HL-60 (cell line): ENCODE measurements at regions not wholly inside any gene's neighbourhood (a gene's known extent, or its start where the extent isn't known, plus 50 kb on each side); places are given as distances from the start of the nearest gene placed in this dataset.

Experiments
- DNase-seq, 2 experiments: peaks; one replicate each; pipeline ENCODE4 v3.0.0-alpha.2; 2010 to 2020; ENCODE audit warnings: low read depth in 1 of 2, low spot score in 1 of 2
- H3K27ac ChIP-seq: fragments of 250-450 bp; sonication (Bioruptor Pico); replicated peaks from 2 replicates; pipeline ENCODE4 v1.5.1; 2020; ENCODE audit warnings: mild to moderate bottlenecking, moderate library complexity
- H3K27me3 ChIP-seq: fragments of 250-450 bp; sonication (Bioruptor Pico); 2 replicates; pipeline ENCODE4 v1.5.1; 2021; ENCODE audit warnings: mild to moderate bottlenecking, moderate library complexity; ENCODE audit not compliant: insufficient read depth, poor library complexity, severe bottlenecking
- H3K4me3 ChIP-seq: replicated peaks from 2 replicates; pipeline ENCODE4 v1.5.1; 2011; ENCODE audit warnings: mild to moderate bottlenecking, control low read depth, low read length; ENCODE audit not compliant: insufficient read depth
- GABPA ChIP-seq: IDR thresholded peaks from 2 replicates; pipeline ENCODE4 v1.6.1; 2012; ENCODE audit warnings: low read depth
- POLR2AphosphoS5 ChIP-seq: IDR thresholded peaks from 2 replicates; pipeline ENCODE4 v1.6.1; 2012; ENCODE audit warnings: low read depth
- SPI1 ChIP-seq: IDR thresholded peaks from 2 replicates; pipeline ENCODE4 v1.6.1; 2012; ENCODE audit warnings: low read depth, mild to moderate bottlenecking, borderline replicate concordance
- TF ChIP-seq, protein P1 (sequence below): IDR thresholded peaks from one replicate; pipeline ENCODE4 v1.5.1; 2011; ENCODE audit warnings: low read length, control low read depth, inconsistent platforms; ENCODE audit not compliant: insufficient read depth
- TF ChIP-seq, protein P2 (sequence below): IDR thresholded peaks from 2 replicates; pipeline ENCODE4 v1.6.1; 2012; ENCODE audit warnings: low read depth; ENCODE audit not compliant: insufficient replicate concordance

DNA sequence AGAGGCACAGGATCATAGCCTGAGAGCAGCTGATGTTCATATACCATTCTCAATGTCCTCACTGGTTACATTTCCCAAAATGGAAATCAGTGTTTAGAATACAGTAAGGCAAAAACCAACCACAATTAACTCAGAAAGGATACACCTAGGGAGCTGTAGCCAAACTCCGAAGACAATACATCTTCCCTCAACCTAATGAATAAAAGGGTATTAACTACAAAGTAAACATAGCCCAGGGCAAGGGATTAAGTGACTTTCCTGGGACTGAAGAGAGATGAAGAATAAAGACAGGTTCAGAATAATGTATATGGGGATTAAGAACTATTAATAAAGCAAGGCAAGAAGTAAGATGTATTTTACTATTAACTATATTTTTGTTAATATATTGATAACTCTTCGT is 79.5 kb downstream of the RPS29 start:
- H3K4me3 ChIP-seq = no peak overlapping the region
- TF ChIP-seq GABPA (no peak), SPI1 (no peak), POLR2AphosphoS5 (no peak)
- TF ChIP-seq, protein P1, sequence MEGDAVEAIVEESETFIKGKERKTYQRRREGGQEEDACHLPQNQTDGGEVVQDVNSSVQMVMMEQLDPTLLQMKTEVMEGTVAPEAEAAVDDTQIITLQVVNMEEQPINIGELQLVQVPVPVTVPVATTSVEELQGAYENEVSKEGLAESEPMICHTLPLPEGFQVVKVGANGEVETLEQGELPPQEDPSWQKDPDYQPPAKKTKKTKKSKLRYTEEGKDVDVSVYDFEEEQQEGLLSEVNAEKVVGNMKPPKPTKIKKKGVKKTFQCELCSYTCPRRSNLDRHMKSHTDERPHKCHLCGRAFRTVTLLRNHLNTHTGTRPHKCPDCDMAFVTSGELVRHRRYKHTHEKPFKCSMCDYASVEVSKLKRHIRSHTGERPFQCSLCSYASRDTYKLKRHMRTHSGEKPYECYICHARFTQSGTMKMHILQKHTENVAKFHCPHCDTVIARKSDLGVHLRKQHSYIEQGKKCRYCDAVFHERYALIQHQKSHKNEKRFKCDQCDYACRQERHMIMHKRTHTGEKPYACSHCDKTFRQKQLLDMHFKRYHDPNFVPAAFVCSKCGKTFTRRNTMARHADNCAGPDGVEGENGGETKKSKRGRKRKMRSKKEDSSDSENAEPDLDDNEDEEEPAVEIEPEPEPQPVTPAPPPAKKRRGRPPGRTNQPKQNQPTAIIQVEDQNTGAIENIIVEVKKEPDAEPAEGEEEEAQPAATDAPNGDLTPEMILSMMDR = no peak
- TF ChIP-seq, protein P2, sequence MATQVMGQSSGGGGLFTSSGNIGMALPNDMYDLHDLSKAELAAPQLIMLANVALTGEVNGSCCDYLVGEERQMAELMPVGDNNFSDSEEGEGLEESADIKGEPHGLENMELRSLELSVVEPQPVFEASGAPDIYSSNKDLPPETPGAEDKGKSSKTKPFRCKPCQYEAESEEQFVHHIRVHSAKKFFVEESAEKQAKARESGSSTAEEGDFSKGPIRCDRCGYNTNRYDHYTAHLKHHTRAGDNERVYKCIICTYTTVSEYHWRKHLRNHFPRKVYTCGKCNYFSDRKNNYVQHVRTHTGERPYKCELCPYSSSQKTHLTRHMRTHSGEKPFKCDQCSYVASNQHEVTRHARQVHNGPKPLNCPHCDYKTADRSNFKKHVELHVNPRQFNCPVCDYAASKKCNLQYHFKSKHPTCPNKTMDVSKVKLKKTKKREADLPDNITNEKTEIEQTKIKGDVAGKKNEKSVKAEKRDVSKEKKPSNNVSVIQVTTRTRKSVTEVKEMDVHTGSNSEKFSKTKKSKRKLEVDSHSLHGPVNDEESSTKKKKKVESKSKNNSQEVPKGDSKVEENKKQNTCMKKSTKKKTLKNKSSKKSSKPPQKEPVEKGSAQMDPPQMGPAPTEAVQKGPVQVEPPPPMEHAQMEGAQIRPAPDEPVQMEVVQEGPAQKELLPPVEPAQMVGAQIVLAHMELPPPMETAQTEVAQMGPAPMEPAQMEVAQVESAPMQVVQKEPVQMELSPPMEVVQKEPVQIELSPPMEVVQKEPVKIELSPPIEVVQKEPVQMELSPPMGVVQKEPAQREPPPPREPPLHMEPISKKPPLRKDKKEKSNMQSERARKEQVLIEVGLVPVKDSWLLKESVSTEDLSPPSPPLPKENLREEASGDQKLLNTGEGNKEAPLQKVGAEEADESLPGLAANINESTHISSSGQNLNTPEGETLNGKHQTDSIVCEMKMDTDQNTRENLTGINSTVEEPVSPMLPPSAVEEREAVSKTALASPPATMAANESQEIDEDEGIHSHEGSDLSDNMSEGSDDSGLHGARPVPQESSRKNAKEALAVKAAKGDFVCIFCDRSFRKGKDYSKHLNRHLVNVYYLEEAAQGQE = no peak
- no peak overlapping the region for H3K27ac ChIP-seq
- H3K27me3 ChIP-seq = no peaks in the 10 kb centered on the region
- no peak for DNase-seq

DNA sequence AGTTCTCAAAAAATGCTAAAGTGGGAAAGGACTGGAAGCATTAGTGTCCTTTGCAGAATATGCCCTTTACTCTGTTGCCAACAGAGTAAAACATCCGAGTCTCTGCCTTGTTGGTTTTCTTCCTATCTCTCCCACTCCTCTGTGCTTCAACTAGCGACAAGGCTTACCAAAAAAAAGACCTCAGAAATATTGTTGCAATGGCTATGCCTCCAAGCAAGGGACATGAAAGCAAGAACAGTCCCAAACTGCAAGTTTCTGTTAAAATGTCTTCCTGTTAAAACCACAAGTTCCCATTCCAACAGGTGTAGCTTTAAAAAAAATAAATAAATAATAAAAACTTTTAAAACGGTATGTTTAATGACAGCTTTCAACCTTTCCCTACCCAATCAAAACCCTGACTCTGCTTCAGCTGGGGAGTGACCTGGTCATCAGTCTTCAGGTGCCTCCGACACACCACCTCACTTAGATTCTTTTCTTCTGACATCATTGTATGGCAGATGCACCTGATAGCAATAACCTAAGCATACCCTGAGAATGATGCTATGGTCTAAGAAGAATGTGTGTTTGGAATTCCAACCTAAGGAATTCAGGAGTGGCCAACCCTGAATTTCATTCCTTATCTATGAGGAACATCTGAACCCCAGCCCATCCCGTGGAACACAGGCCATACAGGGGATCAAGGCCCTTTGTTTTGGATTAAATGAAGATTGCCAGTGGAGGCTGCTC is 81.0 kb downstream of the RPS29 start:
- no peak for TF ChIP-seq POLR2AphosphoS5
- TF ChIP-seq SPI1 = no peak
- TF ChIP-seq GABPA = no peak
- TF ChIP-seq, protein P2 = no peak
- TF ChIP-seq, protein P1 = no peak
- peak in 1 of 2 experiments; percentile 7 for DNase-seq
- Histone ChIP-seq H3K27me3 (no peaks in the 10 kb centered on the region), H3K27ac (no peak overlapping the region), H3K4me3 (no peak overlapping the region)

DNA sequence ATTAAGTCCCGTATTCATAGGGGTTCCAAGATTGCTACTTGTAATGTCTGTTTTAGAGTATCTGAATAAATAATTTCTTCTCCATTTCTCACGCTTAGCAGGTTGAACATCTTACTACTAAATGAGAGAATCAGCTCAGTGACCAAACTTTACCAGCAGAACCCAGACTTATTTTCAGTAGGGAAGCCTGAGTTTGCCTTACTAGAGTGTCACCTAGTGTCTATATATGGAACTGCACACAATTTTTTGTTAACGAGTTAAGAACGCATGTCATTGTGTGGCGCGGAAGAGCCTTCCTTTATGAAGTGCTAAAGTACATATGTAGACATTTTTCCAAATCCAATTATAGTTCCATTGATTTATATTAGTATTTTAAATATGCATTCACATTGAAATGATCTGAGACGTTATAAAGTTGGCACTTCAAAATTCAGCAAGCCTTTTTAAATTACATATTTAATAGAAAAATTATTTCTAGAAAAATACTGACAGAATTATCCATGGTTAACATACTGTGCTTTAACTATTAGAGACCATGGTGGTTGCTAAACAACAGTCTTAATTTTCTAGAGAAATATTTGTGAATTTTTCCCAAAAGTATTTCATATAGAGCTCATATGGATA is 88.3 kb downstream of the RPS29 start:
- H3K4me3 ChIP-seq = no peak overlapping the region
- peaks cover 2% of the 10 kb centered on the region for H3K27me3 ChIP-seq
- peak; percentile 38 to 59 for DNase-seq
- TF ChIP-seq, protein P2 = no peak
- no peak for TF ChIP-seq POLR2AphosphoS5
- TF ChIP-seq, protein P1 = peak; percentile 78
- no peak overlapping the region for H3K27ac ChIP-seq
